ENCODE measurements at regions not wholly inside any gene's neighbourhood (a gene's known extent, or its start where the extent isn't known, plus 50 kb on each side); places are given as distances from the start of the nearest gene placed in this dataset.

- H3K4me1 ChIP-seq, result no peaks in the 10 kb centered on the region
- H3K4me2 ChIP-seq (ENCODE audit: low read length), result no peak overlapping the region
- no peaks in the 10 kb centered on the region for H3K36me3 ChIP-seq (ENCODE audit: control insufficient read depth, insufficient read depth, low read length)
- H3K9me3 ChIP-seq (ENCODE audit: control insufficient read depth, low read length), result no peaks in the 10 kb centered on the region
- H3K79me2 ChIP-seq, result no peaks in the 10 kb centered on the region
- no peak overlapping the region for H3K27ac ChIP-seq
- H3K27me3 ChIP-seq (ENCODE audit: control insufficient read depth, insufficient read depth, low read length), result no peaks in the 10 kb centered on the region
- TF ChIP-seq CTCF (IDR thresholded peaks at IDR 0.05), result no peak
- no peak overlapping the region for H2AFZ ChIP-seq
- no peak overlapping the region for H3K9ac ChIP-seq
- H3K4me3 ChIP-seq (ENCODE audit: low read depth, low read length), result no peak overlapping the region
These were observed 276.2 kb upstream of the EPHA4 start for GRCh38 chr2:221848286-221848685.

- Histone ChIP-seq H3K79me2 (no peaks in the 10 kb centered on the region), H3K4me1 (no peaks in the 10 kb centered on the region), H2AFZ (no peak overlapping the region), H3K27ac (no peak overlapping the region), H3K36me3 (ENCODE audit: control insufficient read depth, insufficient read depth, low read length) (no peaks in the 10 kb centered on the region), H3K4me3 (ENCODE audit: low read depth, low read length) (no peak overlapping the region), H3K27me3 (ENCODE audit: control insufficient read depth, insufficient read depth, low read length) (no peaks in the 10 kb centered on the region), H3K9me3 (ENCODE audit: control insufficient read depth, low read length) (no peaks in the 10 kb centered on the region), H3K9ac (no peak overlapping the region), H3K4me2 (ENCODE audit: low read length) (no peak overlapping the region)
- no peak for TF ChIP-seq CTCF (IDR thresholded peaks at IDR 0.05)
These were observed 272.9 kb upstream of the EPHA4 start for GRCh38 chr2:221845021-221845365.

GRCh38 chr2:221844212-221845020 is 272.3 kb upstream of the EPHA4 start:
- Histone ChIP-seq H3K4me2 (ENCODE audit: low read length) (no peak overlapping the region), H3K9ac (no peak overlapping the region), H3K4me3 (ENCODE audit: low read depth, low read length) (no peak overlapping the region), H3K4me1 (no peaks in the 10 kb centered on the region), H3K79me2 (no peaks in the 10 kb centered on the region), H3K27ac (no peak overlapping the region), H3K27me3 (ENCODE audit: control insufficient read depth, insufficient read depth, low read length) (no peaks in the 10 kb centered on the region), H2AFZ (no peak overlapping the region), H3K9me3 (ENCODE audit: control insufficient read depth, low read length) (no peaks in the 10 kb centered on the region), H3K36me3 (ENCODE audit: control insufficient read depth, insufficient read depth, low read length) (no peaks in the 10 kb centered on the region)
- no peak for TF ChIP-seq CTCF (IDR thresholded peaks at IDR 0.05)

- no peak overlapping the region for H3K9ac ChIP-seq
- no peak overlapping the region for H3K27ac ChIP-seq
- no peaks in the 10 kb centered on the region for H3K27me3 ChIP-seq (ENCODE audit: control insufficient read depth, insufficient read depth, low read length)
- H3K79me2 ChIP-seq, result no peaks in the 10 kb centered on the region
- H3K36me3 ChIP-seq (ENCODE audit: control insufficient read depth, insufficient read depth, low read length), result no peaks in the 10 kb centered on the region
- TF ChIP-seq CTCF (IDR thresholded peaks at IDR 0.05), result no peak
- H3K9me3 ChIP-seq (ENCODE audit: control insufficient read depth, low read length), result no peaks in the 10 kb centered on the region
- H2AFZ ChIP-seq, result no peak overlapping the region
- H3K4me1 ChIP-seq, result no peaks in the 10 kb centered on the region
- H3K4me3 ChIP-seq (ENCODE audit: low read depth, low read length), result no peak overlapping the region
- no peak overlapping the region for H3K4me2 ChIP-seq (ENCODE audit: low read length)
These were observed 264.0 kb upstream of the EPHA4 start for GRCh38 chr2:221836095-221836494.

- no peak for TF ChIP-seq CTCF (IDR thresholded peaks at IDR 0.05)
These were observed 261.9 kb upstream of the EPHA4 start for GRCh38 chr2:221833966-221834365.

More at GRCh38 chr2:221833966-221834365, 261.9 kb upstream of the EPHA4 start:
- Histone ChIP-seq H3K4me1 (no peaks in the 10 kb centered on the region), H3K4me3 (ENCODE audit: low read depth, low read length) (no peak overlapping the region), H3K9me3 (ENCODE audit: control insufficient read depth, low read length) (no peaks in the 10 kb centered on the region), H3K27me3 (ENCODE audit: control insufficient read depth, insufficient read depth, low read length) (no peaks in the 10 kb centered on the region), H3K9ac (no peak overlapping the region), H3K27ac (no peak overlapping the region), H2AFZ (no peak overlapping the region), H3K4me2 (ENCODE audit: low read length) (no peak overlapping the region), H3K36me3 (ENCODE audit: control insufficient read depth, insufficient read depth, low read length) (no peaks in the 10 kb centered on the region), H3K79me2 (no peaks in the 10 kb centered on the region)
